ENCODE measurements at regions not wholly inside any gene's neighbourhood (a gene's known extent, or its start where the extent isn't known, plus 50 kb on each side); places are given as distances from the start of the nearest gene placed in this dataset.

DNA sequence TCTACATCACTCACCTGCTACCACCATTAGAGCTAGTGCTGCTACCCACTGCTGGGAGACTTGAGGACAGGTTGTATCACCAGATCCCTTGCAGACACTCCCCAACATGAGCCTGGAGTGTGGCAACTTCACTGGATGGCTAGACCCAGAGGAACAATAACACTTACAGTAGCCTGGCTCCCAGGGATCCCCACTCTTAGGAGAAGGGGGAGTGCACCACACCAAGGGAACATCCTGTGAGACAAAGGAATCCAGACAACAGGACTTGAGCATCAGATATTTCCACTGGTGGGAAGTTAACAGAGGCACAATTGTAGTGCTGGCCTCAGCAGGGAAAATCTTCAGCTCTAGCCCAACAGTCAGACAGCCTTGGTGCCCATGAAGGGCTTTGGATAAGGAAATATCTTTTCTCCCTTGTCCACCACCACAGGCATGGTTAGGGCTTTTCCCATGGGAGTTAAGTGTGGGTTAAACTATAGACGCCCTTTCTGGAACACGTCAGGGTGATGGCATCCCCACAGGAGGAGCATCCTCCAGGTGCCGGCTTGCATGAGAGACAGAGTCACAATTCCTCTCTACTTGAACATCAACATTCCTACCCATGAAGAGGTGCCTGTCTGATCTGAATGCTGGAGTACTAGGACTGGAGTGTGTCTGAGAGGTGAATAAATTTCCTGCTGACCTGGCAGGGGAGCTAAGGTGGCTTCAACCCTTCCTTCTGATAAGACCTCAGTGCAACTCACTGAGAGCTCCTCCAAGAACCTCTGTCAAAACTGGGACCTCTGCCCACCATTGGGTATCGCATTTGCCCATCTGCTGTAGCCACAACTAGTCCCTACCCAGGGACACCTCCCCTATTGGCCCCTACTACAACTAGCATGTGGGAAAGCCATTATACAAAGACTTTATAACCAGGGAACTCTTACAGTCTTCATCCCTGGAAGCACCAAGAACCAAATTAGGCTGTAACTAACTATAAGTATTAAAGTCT, 55.4 kb upstream of the SIRPG start:
- no peak for DNase-seq (ENCODE audit: low spot score)

DNA sequence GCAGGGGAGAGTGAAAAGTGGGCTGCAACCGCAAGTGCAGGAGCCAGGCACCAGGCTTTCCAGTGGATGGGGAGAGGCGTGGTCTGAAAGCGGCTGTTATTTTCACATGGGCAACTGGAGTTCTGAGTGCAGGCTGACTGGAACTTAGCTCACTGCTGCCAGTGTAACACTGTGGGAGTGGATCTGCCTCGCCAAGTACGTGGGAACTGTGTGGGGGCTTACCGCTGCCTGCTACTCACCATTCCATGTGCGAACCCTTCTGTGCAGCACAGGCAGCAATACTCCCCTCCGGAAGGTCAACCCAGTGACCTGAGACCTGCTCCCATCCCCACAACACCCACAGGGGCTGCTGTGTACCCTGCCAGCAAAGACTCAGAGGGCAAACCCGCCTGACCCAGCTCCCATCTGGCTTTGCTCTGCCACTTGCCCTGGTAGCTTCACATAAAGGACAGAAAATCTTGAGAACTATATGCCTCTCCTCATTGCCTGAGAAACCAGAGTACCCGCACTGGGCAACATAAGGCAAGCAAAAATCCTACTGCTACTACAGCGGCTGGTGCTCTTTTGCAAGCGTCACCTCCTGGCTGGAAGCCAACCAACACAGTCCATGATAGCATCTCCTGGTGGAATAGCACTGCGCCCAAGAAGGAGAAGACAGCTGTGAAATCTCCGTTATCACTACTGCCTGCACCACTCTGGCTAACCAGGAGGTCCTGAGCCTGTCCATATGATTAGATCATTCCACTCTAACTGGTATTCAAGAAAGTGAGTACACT, 54.4 kb upstream of the SIRPG start:
- no peak for DNase-seq (ENCODE audit: low spot score)

DNA sequence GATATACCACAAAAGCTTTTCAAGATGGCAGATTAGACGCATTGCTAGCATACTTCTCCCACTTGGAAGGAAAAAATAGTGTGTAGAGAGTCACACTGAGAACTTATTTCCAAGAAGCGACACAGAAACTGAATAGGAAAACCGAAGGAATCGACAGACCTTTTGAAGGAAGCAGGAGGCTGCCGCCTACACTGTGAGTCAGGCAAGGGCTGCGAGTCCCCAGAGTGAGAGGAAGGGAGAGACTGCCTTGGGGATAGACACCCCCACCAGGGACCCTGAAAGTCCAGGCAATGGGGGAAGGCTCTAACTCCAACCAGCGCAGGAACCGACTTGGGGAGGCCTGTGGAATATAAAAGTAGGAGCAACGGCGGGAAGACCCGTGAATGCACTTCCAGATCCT, 53.7 kb upstream of the SIRPG start:
- no peak for DNase-seq (ENCODE audit: low spot score)

DNA sequence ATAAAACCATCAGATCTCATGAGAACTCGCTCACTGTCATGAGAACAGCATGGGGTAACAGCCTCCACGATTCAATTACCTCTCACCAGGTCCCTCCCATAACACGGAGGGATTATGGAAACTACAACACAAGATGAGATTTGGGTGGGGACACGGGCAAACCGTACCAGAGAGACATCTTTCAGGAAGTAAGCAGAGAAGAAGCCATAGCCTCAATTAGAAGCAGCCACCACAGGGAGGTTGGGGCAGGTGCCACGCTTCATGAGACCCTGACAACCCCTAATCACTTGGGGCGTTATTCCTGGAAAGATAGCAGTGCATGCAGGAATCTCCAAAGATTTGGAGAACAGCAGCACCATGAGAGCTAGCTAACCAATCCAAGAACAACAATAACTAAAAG, 52.9 kb upstream of the SIRPG start:
- DNase-seq (ENCODE audit: low spot score) = no peak

- DNase-seq (ENCODE audit: low spot score) = no peak
Measured at GRCh38 chr20:1707588-1708449, 50.2 kb upstream of the SIRPG start.
